Heart left ventricle (tissue), 16 donors: ENCODE measurements at regions not wholly inside any gene's neighbourhood (a gene's known extent, or its start where the extent isn't known, plus 50 kb on each side); places are given as distances from the start of the nearest gene placed in this dataset.
A peak's percentile ranks its signal among the peaks of the same experiment; 100 is the strongest.

ENCODE experiments used
- ATAC-seq, 4 donors: fragments of 200-7000 bp; cut with Tn5 transposase; one replicate each; pipeline ENCODE4 v1.9.1; 2020 to 2022; ENCODE audit warnings: moderate library complexity in 4 of 4, mild to moderate bottlenecking in 3 of 4, moderate number of reproducible peaks in 1 of 4
- DNase-seq, 5 donors: peaks; one replicate each; pipeline ENCODE4 v3.0.0-alpha.2; 2020
- H3K27ac ChIP-seq, 12 donors: fragments of 200-600 bp; sonication (generic) in 4 of 12; one replicate each; pipeline versions ENCODE4 v1.5.0 to v1.8.0; 2016 to 2022; ENCODE audit warnings: mild to moderate bottlenecking in 2 of 12
- H3K27me3 ChIP-seq, 9 donors: fragments of 200-600 bp; sonication (generic) in 2 of 9; one replicate each; pipeline versions ENCODE4 v1.5.1 to v1.8.0; 2016 to 2022; ENCODE audit warnings: mild to moderate bottlenecking in 3 of 9
- H3K36me3 ChIP-seq, 9 donors: fragments of 200-600 bp; sonication (generic) in 2 of 9; one replicate each; pipeline versions ENCODE4 v1.5.0 to v1.8.0; 2018 to 2022; ENCODE audit warnings: mild to moderate bottlenecking in 2 of 9
- H3K4me1 ChIP-seq, 12 donors: fragments of 200-600 bp; sonication (generic) in 4 of 12; one replicate each; pipeline versions ENCODE4 v1.5.0 to v1.8.0; 2016 to 2022; ENCODE audit warnings: mild to moderate bottlenecking in 3 of 12
- H3K4me3 ChIP-seq, 12 donors: fragments of 200-600 bp; sonication (generic) in 4 of 12; one replicate each; pipeline versions ENCODE4 v1.5.0 to v1.8.0; 2017 to 2022; ENCODE audit warnings: mild to moderate bottlenecking in 9 of 12, moderate library complexity in 4 of 12
- H3K9me3 ChIP-seq, 12 donors: fragments of 200-600 bp; sonication (generic) in 4 of 12; one replicate each; pipeline versions ENCODE4 v1.5.0 to v1.8.0; 2016 to 2022; ENCODE audit warnings: mild to moderate bottlenecking in 1 of 12
- CTCF ChIP-seq, 12 donors: fragments of 200-600 bp; sonication (generic) in 4 of 12; IDR thresholded peaks; one replicate each; pipeline versions ENCODE4 v1.5.0 to v1.8.0; 2018 to 2022; ENCODE audit warnings: antibody characterized with exemption in 12 of 12, mild to moderate bottlenecking in 5 of 12
- POLR2A ChIP-seq, 2 donors: fragments of 450-650 bp; IDR thresholded peaks; one replicate each; pipeline ENCODE4 v1.6.1; 2017; ENCODE audit warnings: antibody characterized with exemption in 2 of 2, mild to moderate bottlenecking in 2 of 2, moderate library complexity in 2 of 2
- WGBS, 4 donors: extraction: QIAGEN DNeasy Blood & Tissue Kit in 2 of 4; methylation state at CpG; one replicate each; pipeline versions ENCODE4 v1.1.5 to v1.1.7; 2013 to 2018; 5-methylcytosine and 5-hydroxymethylcytosine counted together
- intact Hi-C, 10 donors: fragments of 100-400 bp; cut with DNase I; formaldehyde crosslinking; loops; one replicate each; pipeline versions ENCODE4 v1.11.1 to v1.14.2; 2022
- donor health status: ischemic (EF 13 %, LVEDD 7.1; RV severe dilation, severe dysfunction).
- donor health status: healthy with polysubstance abuse.
- donor health status: DM: no; HTN: yes; CAD: no.
- donor health status: DM: no; HTN: no; CAD: no.
- donor health status: ischemic (EF 25% LVEDD 6.9; RV normal size, moderate dysfunction).
- donor health status: ischemic (EF 25% LVEDD 5.7; RV mildly dilated, moderate dysfunction).
- donor health status: healthy.
- donor health status: DM: yes; HTN: yes; CAD: no.
- donor health status: ischemic (EF 35%, LVEDD 5.7; RV mildly dilated, moderate dysfunction).
- donor health status: nonischemic (EF 11% LVEDD 7.7; RV severe dilation, severe dysfunction).
- donor health status: DM: yes; HTN: yes; CAD: no.
- donor health status: PGD.
- donor health status: ischemic (EF 29% LVEDD 5.4; RV normal size, mild dysfunction).
- donor health status: nonischemic (EF 23%, LVEDD 6.1; RV moderate dilation, normal function).

GRCh38 chr6:760982-761955, 68.3 kb upstream of the EXOC2 start:
- Histone ChIP-seq H3K36me3 (no peaks in the 10 kb centered on the region), H3K9me3 (peaks cover 0 to 3% (median 0%) of the 10 kb centered on the region in 12 donors), H3K4me1 (no peaks in the 10 kb centered on the region), H3K27ac (no peak overlapping the region), H3K4me3 (no peak overlapping the region), H3K27me3 (peaks cover 0 to 19% (median 0%) of the 10 kb centered on the region in 9 donors)
- ATAC-seq (no peak), DNase-seq (peak in 1 of 5 donors; percentile 40)
- intact Hi-C loops, result no loop called here
- 82 to 87% (median 84%) methylated on average over 48 of the region's 48 CpGs for WGBS, 4 donors
- TF ChIP-seq CTCF (IDR thresholded peaks at IDR 0.05), result no peak
- TF ChIP-seq POLR2A (IDR thresholded peaks at IDR 0.05), result no peak

GRCh38 chr6:759729-760128, 66.8 kb upstream of the EXOC2 start:
- Histone ChIP-seq H3K27ac (no peak overlapping the region), H3K36me3 (no peaks in the 10 kb centered on the region), H3K9me3 (peaks cover 0 to 3% (median 0%) of the 10 kb centered on the region in 12 donors), H3K27me3 (peaks cover 0 to 6% (median 0%) of the 10 kb centered on the region in 9 donors), H3K4me3 (no peak overlapping the region), H3K4me1 (no peaks in the 10 kb centered on the region)
- WGBS, 4 donors, result 88 to 94% (median 90%) methylated on average over 3 of the region's 3 CpGs
- intact Hi-C loops, result no loop called here
- DNase-seq (no peak), ATAC-seq (no peak)
- TF ChIP-seq POLR2A (IDR thresholded peaks at IDR 0.05), result no peak

GRCh38 chr6:756224-756623, 63.3 kb upstream of the EXOC2 start:
- Histone ChIP-seq H3K9me3 (peaks cover 0 to 3% (median 0%) of the 10 kb centered on the region in 12 donors), H3K27me3 (peaks cover 0 to 3% (median 0%) of the 10 kb centered on the region in 9 donors), H3K4me1 (no peaks in the 10 kb centered on the region), H3K27ac (no peak overlapping the region), H3K4me3 (no peak overlapping the region), H3K36me3 (no peaks in the 10 kb centered on the region)
- DNase-seq (no peak), ATAC-seq (no peak)
- intact Hi-C loops, result no loop called here
- TF ChIP-seq POLR2A (IDR thresholded peaks at IDR 0.05) (no peak), CTCF (IDR thresholded peaks at IDR 0.05) (no peak)

GRCh38 chr6:754202-754601, 61.3 kb upstream of the EXOC2 start:
- TF ChIP-seq CTCF (IDR thresholded peaks at IDR 0.05) (no peak), POLR2A (IDR thresholded peaks at IDR 0.05) (no peak)
- ATAC-seq, result no peak
- no peaks in the 10 kb centered on the region for H3K36me3 ChIP-seq
- H3K9me3 ChIP-seq, result peaks cover 0 to 13% (median 0%) of the 10 kb centered on the region in 12 donors
- 55 to 76% (median 71%) methylated on average over 3 of the region's 3 CpGs for whole genome bisulfite sequencing, 4 donors
- H3K4me1 ChIP-seq, result no peaks in the 10 kb centered on the region
- no peak overlapping the region for H3K4me3 ChIP-seq
- DNase-seq, result no peak
- peaks cover 0 to under 1% (median 0%) of the 10 kb centered on the region in 9 donors for H3K27me3 ChIP-seq
- intact Hi-C loops, result no loop called here
- H3K27ac ChIP-seq, result no peak overlapping the region
